HG03025 (cell line): ENCODE measurements at regions not wholly inside any gene's neighbourhood (a gene's known extent, or its start where the extent isn't known, plus 50 kb on each side); places are given as distances from the start of the nearest gene placed in this dataset.
"Not testable (repeated sequence)": the region's sequence is repeated elsewhere in the genome, so short reads cannot be mapped to it uniquely, and the experiment has no call there.

ENCODE experiments used
- ATAC-seq: cut with Tn5 transposase; IDR thresholded peaks from one replicate; pipeline ENCODE4 v1.9.1; 2021; ENCODE audit warnings: mild to moderate bottlenecking, moderate library complexity; ENCODE audit not compliant: unreplicated experiment, low FRiP score

DNA sequence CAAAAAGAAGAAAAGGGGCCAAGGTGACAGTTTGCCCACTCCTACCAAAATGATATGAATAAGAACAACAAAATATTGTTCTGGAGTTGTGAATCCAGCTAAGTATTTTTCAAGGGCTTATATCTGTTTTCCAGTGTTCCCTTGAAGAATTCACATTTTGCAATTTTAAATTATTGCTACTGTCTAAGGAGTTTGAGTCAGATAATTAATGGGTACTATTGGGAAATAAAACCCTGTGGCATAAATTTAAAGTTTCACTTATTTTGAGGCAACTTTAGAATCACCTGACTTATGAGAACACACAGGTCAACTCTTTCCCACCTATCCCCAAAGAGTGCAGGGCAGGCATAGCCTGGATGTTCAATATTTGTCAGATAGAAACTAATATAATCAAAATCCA, 188.0 kb upstream of the GHR start:
- ATAC-seq: no peak

DNA sequence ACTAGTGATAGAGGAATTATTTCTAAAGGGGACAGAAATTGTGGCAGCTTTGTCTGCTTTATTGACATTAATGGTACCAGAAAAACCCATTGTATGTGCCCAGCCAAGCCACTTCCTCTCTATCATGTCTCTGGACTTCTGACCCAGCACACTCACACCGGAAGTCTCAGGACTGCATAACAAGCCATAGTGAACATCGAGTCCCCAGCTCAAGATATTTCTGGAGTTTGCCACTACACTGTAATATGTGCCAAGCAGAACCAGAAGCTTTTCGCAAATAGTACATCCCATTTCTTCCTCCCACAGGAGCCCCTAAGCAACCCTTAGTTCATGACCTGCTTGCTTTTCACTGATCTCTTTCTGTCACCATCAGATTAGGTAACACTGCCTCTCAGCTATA, 187.4 kb upstream of the GHR start:
- ATAC-seq: no peak

DNA sequence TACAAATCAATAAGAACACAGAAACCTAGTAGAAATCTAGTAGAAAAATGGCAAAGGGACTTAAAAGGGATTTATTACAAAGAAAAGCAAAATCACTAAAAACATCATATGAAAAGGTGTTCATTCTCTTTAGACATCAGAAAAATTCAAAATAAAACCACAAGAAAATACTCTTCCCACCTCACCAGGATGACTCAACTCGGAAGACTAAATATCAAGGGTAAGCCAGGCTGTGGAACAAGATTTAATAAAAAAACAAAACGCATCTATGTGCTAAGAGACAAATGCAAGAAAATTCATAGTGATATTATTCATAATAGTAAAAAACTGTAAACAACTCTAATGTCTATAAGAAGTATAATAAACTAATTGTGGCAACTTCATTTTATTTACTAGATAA, 181.6 kb upstream of the GHR start:
- ATAC-seq: no peak

DNA sequence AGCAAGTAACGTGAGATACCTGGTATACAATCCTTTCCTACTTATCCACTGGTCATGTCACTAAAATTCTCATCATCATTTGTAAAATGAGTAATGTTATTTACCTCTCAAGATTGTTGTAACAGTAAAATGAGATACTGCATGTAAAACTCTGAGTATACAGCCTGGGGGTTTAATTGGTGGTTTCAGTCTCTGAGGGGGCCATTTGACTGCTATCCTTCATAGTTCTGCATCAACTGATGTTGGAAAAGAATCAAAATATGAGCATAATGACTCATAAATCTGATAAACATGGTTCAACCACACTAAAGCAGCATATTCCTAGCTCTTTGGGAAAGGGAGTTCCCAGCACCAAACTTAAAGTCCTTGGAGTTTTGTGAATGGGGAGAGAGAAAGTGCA, 181.0 kb upstream of the GHR start:
- no peak for ATAC-seq

DNA sequence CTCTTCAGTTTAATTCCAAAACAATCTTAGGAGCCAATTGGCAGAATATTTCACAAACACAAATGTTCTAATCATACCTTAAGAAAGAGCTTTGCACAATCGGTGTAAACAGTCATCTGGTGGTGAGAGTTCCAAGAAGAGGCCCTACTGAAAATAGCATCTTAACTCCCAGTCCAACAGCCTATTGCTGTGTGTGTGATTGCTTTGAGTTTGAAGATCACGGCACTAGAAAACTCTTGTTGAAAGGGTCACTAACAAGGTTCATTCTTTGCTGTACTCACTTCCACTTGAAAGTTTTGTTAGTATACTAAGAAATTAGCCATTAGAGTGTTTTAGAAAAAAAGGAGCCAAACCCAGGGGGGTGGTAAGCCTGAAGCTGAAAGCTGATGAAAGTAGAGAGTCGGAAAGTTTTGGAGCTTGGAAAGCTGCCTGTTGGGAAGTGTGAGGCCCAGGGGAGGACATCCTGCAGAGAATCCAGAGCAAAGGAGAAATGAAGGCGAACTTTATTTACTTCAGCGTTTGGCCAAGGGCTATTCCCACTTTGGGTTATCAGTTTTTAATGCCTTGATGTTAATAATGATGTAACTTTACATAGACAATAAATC, 180.3 kb upstream of the GHR start:
- ATAC-seq: no peak

DNA sequence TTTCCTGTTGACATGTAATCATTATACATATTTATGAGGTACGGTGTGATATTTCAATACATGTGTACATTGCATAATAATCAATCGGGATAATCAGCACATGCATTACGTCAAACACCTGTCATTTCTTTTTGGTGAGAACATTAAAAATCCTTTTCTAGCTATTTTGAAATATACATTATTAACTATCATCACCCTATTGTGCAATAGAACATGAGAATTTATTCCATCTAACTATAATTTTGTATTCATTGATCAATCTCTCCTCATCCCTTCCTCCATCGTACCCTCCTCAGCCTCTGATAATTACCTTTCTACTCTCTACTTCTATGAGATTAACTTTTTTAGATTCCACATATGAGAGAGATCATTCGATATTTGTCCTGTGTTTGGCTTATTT, 170.9 kb upstream of the GHR start:
- ATAC-seq: no peak

DNA sequence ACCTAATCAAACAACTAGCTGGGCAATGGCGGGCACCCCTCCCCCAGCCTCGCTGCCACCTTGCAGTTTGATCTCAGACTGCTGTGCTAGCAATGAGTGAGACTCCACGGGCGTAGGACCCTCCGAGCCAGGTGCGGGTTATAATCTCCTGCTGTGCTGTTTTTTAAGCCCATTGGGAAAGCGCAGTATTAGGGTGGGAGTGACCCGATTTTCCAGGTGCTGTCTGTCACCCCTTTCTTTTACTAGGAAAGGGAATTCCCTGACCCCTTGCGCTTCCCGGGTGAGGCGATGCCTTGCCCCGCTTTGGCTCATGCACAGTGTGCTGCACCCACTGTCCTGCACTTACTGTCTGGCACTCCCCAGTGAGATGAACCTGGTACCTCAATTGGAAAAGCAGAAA, 163.3 kb upstream of the GHR start:
- ATAC-seq: not testable (repeated sequence)

DNA sequence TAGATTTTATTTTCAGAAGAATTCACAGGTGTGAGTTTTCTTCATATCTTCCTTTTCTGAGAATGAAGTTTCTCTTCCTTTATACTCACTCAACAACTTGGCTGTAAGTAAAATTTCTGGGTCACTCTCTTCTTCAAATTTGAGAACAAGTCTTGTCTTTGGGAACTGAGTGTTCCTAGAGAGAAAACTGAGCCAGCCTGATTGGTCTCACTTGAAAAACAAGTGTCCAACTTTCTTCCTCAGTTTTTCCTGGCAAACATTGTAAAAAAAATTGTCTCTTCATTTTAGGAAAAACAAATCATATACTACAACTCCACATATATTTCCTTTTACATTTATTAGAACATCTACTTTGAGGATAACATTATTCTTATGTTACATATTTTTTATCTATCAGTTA, 156.1 kb upstream of the GHR start:
- no peak for ATAC-seq

DNA sequence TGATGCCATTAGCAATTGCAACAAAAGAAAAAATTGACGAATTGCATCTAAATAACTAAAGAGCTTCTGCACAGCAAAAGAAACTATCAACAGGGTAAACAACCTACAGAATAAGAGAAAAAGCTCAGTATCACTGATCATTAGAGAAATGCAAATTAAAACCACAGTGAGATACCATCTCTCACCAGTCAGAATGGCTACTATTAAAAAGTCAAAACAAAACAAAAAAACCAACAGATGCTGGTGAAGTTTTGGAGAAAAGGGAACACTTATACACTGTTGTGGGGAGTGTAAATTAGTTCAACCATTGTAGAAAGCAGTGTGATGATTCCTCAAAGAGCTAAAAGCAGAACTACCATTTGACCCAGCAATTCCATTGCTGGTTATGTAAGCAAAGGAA, 155.1 kb upstream of the GHR start:
- ATAC-seq: not testable (repeated sequence)

DNA sequence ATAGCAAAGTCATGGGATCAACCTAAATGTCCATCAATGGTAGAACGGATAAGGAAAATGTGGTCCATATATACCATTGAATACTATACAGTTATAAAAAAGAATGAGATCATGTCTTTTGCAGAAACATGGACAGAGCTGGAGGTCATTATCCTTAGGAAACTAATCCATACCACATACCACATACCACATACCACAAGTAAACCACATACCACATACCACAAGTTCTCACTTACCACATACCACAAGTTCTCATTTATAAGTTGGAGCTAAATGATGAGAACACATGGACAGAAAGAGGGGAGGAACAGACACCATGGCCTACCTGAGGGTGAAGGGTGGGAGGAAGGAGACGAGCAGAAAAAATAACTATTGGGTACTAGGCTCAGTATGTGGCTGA, 154.6 kb upstream of the GHR start:
- no peak for ATAC-seq

DNA sequence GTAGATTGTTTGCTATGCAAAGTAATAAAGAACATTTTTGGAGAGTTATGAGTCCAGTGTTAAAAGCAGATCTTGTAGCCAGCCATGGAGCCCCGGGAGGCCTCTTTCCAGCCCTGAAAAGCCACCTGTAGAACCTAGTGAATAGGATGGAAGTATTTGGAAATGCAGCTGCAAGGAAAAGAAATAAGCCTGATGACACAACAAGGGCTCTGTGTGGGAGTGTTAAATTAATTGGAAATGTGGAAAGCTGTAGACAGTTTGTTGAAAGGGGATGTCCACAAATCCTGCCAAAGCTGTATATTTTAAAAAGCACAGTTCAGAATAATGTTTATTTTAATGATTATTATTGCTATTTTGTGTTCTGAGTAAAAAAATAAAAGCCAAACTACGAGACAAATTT, 152.5 kb upstream of the GHR start:
- ATAC-seq: no peak

DNA sequence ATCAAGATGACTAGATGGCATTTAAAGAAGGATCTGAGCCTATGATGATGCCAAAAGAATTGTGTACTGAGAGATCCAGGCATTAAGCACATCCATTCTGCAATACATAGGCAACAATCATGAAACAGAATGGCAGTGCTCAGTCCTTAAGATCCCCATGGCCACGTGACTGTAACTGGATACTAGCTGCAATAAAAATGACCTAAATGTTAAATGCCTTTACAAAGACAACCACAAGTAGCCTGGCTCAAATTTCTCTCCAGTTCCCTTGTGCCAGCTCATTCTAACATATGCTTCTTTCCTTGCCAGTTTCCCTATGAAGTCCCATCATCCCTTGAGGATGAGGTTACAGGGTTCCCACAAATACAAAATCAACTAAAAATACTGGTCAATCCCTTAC, 148.3 kb upstream of the GHR start:
- ATAC-seq: no peak

DNA sequence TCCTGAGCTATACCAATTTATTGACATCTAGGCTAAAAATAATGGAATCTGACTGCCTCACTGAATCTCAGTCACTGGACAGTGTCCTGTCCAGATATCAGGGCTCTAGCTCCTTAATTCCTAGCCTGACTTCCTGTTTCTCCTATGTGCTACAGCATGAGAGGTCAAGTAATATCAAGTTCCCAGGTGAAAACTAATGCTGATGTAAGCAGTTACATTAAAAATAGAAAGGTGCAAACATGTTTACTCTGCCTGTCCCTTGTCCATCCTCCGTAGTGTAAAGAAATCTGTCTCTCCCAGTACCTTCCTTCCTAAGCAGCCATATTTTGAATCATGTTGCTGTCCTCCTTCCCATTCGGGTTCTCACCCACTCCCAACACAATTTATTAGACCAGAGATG, 145.9 kb upstream of the GHR start:
- ATAC-seq: no peak

DNA sequence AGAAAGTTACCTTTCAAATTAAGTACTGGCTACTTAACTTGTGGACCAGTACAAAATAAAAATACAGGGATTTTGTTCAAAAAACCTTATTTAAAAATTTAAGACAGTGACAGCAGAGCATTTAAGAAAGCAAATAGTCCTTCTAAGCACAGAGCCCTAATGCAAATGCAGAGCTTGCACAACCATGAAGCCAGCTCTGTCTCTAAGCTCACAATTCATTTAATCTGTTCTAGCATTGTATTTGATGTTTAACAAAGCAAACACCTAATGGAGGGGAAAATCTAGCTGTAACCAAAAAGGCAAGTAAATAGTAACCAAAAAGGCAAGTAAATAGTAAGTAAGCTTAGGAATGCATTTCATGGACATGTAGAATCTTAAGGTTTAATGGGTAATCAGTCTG, 138.7 kb upstream of the GHR start:
- ATAC-seq: no peak

DNA sequence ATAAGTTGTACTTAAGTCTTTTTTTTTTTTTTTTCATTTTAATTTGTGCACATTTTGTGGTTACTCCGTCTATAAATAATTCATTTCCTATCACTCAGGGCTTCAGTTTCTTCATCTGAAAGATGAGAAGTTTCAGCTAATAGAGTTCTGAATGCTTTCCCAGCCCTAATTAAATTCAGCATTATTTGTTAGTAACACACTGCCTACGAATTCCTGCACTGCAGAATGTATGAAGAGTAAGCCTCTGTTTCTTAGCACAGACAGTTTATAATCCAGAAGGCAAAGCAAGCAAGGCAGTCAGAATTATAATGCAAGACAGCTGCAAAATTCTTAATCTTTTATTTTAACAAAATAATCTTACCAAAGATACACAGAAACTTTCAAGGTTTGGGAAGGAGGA, 138.0 kb upstream of the GHR start:
- ATAC-seq: no peak

DNA sequence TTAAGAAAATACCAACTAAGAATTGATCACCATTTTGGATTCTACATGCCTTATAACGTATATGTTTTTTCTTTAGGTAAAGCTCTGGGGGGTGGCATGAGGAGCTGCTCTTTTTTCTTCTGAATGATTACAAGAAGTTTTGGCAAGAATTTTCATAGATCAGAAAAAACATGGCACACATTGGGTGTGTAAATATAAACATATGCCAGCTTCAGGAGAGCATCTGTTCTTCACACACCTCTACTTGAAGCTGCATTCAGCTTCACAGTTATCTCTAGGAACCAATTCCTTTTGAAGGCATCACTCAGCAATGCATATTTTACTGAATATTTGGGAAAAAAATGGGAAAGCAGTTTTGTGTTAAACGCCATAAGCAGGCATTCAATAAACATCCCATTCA, 122.7 kb upstream of the GHR start:
- ATAC-seq: no peak

DNA sequence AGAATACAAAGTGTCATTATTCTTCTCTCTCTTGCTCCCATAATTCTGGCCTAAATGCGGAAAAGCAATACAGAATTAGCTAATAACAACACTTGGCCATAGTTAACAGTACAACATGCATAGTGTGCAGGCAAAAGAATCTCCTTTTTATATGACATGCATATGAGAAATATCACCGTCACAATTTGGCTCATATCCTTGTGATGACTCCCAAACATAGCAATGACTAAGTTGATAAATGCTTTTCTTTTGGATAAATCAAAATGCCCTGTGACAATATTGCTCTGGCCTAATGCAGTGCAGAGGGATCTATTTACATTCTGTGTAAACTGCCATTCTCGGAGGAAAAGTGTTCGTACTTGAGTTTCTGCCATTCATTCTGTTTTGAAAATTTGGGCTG, 121.9 kb upstream of the GHR start:
- ATAC-seq: no peak

DNA sequence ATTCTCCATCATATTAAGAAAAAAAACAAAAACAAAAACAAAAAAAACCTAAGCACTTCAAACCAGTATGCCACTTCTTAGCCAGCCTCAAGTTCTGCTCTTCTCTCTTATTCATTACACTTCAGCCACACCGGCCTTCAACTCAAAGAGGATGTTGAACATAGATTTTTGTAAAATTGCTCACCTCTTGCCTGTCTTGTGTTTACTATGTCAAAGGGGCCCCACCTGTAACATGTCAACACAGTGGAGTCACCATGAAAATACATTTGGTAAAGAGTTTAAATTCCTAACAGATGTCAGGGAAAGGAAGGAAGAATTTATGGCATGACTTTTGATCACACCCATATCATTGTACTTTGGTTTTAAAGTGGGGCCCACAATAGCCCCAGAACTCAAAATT, 121.1 kb upstream of the GHR start:
- no peak for ATAC-seq

DNA sequence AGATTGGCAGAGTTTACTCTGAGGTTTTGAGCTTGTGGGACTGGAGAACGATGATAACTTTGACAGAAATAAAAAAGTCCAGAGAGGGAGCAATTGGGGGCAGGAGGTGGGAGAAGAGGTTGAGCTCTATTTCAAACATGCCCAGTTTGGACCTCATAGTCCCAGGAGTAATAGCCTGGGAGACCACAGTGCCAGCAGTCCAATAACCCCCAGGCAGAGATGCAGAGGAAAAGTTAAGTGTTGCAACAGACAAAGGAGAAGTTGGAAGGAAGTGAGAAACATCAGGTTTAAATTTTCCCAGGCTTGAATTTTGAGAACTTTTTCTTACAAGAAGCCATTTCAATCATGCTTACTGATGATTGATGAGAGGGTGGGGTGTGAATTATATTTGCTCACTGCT, 117.0 kb upstream of the GHR start:
- no peak for ATAC-seq

DNA sequence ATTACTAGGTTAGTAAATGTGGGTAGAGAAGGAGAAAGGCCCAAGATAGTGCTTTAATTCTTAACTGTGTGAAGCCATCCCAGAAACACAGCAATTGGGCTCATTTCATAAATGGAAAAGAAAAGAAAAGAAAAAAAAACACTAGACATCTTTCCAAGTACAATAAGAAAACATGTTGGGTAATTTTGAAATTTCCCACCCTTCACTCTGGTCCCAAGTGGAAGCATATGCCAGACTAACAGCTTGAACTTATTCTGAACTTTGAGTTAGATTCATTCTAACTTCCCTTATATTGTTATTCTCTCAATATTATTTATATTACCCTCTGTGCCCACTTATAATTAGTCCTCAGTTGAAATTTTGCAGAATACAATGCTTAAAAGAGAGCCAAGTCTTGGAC, 113.4 kb upstream of the GHR start:
- no peak for ATAC-seq

DNA sequence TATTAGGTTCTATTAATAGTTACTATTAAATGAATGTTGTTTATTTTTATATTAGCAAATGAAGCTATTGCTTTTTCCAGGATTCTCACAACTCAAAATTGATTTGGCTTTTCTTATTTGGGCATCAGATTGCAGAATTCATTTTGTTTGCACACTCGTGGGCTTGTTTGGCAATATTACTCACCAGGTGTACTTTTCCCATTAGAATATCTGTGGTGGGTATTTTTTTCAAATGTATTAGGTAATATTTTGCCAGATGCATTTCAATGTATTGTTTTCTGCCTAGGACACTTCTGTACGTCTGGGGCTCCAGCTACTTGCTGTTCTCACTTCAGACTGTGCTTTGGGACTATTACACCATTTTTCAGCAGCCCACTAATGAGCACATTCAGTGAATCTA, 108.0 kb upstream of the GHR start:
- no peak for ATAC-seq

DNA sequence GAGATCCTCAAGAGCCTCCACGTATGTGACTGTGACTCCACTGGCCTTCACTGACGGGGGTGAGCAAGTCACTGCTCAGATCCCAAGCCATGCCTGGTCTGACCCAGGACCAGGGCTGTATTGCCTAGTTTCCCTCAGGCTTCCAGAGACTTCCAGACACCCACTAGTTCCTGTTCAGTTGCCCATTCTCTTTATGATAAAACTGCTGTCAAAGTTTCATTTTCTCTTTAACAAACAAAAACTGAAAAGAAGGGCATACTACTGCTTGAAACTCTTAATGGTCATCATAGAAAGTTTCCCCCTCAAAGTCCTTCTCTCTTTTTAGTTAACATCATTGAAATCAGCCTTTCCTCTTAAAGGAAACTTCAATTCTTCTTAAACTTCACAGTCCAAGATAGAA, 105.7 kb upstream of the GHR start:
- ATAC-seq: no peak

DNA sequence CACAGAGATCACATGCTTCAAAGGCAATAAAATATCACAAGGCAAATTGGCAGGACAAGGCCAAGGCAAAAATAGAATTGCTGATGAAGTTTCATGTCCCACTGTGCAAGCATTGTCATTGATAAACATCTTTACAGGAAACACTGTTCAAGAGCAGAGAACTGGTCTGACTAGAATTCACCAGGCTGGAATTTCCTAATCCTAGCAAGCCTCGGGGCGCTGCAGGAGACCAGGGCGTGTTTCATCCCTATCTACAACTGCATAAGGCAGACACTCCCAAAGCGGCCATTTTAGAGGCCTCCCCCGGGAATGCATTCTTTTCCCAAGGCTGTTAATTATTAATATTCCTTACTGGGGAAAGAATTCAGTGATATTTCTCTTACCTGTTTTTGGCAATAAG, 103.7 kb upstream of the GHR start:
- ATAC-seq: not testable (repeated sequence)
